ENCODE measurements at regions not wholly inside any gene's neighbourhood (a gene's known extent, or its start where the extent isn't known, plus 50 kb on each side); places are given as distances from the start of the nearest gene placed in this dataset.
"Not testable (repeated sequence)": the region's sequence is repeated elsewhere in the genome, so short reads cannot be mapped to it uniquely, and the experiment has no call there.

- no peak overlapping the region for H3K4me3 ChIP-seq (ENCODE audit: control insufficient read depth, low read depth, low read length)
- no peak for TF ChIP-seq CTCF (IDR thresholded peaks at IDR 0.05; ENCODE audit: control insufficient read depth, insufficient read depth, low read depth, low read length, missing control alignments)
- DNase-seq (ENCODE audit: low read depth) = no peak
Observed at GRCh38 chr15:59779110-59779509, 90.0 kb upstream of the BNIP2 start.

DNA sequence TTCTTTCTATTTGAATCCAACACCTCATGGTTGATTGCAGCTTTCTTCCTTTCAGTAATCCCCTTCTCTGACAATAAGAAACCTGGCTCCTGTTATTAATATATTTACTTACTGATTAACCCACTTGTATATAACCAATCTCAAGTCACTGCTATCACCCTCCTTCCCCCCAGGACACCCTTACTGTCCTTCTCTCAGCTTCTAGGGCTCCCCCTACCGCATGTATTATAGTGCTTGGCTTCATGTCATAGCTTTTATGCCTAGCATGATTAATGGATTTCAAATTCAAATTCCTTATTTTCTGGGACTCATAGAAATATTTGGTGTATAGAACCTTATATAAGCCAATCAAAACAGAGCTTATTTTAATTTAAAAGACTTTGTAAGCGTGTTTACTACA lies 75.7 kb upstream of the BNIP2 start:
- no peak for TF ChIP-seq CTCF (IDR thresholded peaks at IDR 0.05; ENCODE audit: control insufficient read depth, insufficient read depth, low read depth, low read length, missing control alignments)
- DNase-seq (ENCODE audit: low read depth) = no peak

DNA sequence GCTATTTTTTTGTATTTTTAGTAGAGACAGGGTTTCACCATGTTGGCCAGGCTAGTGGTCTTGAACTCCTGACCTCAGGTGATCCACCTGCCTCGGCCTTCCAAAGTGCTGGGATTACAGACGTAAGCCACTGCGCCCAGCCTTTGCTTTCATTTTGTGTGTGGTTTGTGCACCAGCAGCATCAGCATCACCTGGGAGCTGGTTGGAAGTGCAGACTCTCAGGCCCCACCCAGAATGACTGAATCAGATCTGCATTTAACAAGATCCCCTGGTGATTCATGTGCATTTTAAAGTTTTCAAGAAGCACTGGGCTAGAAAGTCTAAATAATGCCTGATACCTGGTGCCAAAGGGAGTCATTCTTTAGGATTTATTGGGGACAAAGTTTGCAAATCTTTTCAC lies 73.4 kb upstream of the BNIP2 start:
- no peak overlapping the region for H3K4me3 ChIP-seq (ENCODE audit: control insufficient read depth, low read depth, low read length)
- DNase-seq (ENCODE audit: low read depth) = no peak
- TF ChIP-seq CTCF (IDR thresholded peaks at IDR 0.05; ENCODE audit: control insufficient read depth, insufficient read depth, low read depth, low read length, missing control alignments) = no peak

More for the DNA sequence above, 75.7 kb upstream of the BNIP2 start:
- no peak overlapping the region for H3K4me3 ChIP-seq (ENCODE audit: control insufficient read depth, low read depth, low read length)

DNA sequence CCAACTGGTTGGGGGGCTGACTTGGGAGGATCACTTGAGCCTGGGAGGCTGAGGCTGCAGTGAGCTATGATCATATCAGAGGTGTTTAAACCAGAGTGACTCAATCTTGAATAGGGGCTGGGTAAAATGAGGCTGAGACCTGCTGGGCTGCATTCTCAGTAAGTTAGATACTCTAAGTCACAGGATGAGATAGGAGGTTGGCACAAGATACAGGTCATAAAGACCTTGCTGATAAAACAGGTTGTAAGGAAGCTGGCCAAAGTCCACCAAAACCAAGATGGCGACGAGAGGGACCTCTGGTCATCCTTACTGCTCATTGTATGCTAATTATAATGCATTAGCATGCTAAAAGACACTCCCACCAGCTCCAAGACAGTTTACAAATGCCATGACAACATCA lies 71.1 kb upstream of the BNIP2 start:
- H3K4me3 ChIP-seq (ENCODE audit: control insufficient read depth, low read depth, low read length); DNase-seq (ENCODE audit: low read depth): not testable (repeated sequence)

DNA sequence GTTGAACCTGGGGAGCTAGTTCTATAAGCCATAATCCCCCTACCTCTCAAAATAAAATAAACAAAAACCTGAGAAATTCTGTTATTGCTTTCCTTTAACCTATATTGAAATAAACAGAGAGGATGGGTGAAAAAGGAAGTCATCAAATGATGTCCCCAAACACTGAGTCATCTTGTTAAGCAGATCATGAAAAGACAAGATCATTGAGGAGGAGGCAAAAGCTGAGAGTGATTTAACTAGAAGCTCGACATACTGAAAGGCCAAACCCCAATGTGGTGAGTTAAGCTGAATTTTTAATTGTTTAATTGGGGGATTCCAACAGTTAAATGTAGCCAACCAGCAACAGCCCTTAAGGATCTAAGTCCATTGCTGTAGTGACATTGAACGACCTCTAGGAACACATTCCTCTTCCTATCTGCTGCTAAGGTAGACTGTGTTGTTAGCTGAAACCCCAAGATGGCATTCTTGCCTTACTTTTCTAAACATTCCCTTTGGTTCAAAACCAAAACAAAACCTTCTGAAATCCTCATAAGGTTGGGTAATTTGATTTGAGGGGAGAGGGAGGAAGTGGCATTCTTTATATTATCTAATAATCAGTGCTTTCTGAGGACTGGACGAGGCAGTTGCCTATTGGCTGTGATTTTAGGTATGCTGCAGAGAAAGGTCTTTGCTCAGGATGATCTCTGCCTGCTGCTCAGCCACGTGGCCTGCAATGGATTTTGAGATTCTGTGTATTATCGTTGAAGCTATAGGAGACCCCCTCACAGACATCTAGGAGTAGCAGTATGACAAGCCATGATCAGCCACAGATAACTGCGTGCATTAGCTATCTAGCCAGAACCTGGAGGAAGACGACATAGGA lies 62.7 kb upstream of the BNIP2 start:
- DNase-seq (ENCODE audit: low read depth) = no peak

GRCh38 chr15:59746777-59747176 lies 57.7 kb upstream of the BNIP2 start:
- no peak for DNase-seq (ENCODE audit: low read depth)
- TF ChIP-seq CTCF (IDR thresholded peaks at IDR 0.05; ENCODE audit: control insufficient read depth, insufficient read depth, low read depth, low read length, missing control alignments) = no peak

More for the DNA sequence above, 62.7 kb upstream of the BNIP2 start:
- TF ChIP-seq CTCF (IDR thresholded peaks at IDR 0.05; ENCODE audit: control insufficient read depth, insufficient read depth, low read depth, low read length, missing control alignments) = peak; percentile 13
- H3K4me3 ChIP-seq (ENCODE audit: control insufficient read depth, low read depth, low read length) = no peak overlapping the region

DNA sequence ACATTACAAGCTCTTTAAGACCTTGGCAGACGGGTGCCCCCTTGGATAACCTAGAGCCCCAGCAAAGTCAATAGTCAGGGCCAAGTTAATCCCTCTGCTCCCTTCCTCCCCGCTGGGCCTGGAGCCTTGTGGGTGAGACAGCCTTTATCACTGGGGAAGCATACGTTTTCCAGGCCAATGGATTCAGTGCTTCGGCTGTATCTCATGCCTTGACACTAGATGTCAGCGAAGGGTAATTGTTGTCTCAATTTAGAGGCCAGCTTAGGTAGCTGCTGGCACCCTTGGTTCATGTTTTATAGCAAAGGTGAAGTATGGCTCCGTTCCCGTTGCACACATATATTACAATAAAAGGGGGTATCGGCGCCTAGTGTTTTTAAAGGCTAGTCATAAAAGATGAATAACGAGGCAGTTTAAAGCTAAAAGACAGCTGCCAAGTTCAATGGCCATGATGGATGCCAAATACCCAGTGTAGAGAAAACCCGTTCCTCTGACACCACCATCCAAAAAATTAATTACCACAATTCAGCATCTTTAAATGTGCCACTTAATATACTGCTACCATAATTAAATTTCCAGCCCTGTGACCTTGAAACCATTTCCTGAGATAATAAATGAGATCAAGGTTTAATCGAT lies 52.3 kb upstream of the BNIP2 start:
- peak; percentile 31 for TF ChIP-seq CTCF (IDR thresholded peaks at IDR 0.05; ENCODE audit: control insufficient read depth, insufficient read depth, low read depth, low read length, missing control alignments)
- DNase-seq (ENCODE audit: low read depth) = no peak

More at GRCh38 chr15:59746777-59747176, 57.7 kb upstream of the BNIP2 start:
- H3K4me3 ChIP-seq (ENCODE audit: control insufficient read depth, low read depth, low read length) = no peak overlapping the region

More for the DNA sequence above, 52.3 kb upstream of the BNIP2 start:
- no peak overlapping the region for H3K4me3 ChIP-seq (ENCODE audit: control insufficient read depth, low read depth, low read length)
